H54 (cell line): ENCODE measurements at regions not wholly inside any gene's neighbourhood (a gene's known extent, or its start where the extent isn't known, plus 50 kb on each side); places are given as distances from the start of the nearest gene placed in this dataset.
"Not testable (repeated sequence)": the region's sequence is repeated elsewhere in the genome, so short reads cannot be mapped to it uniquely, and the experiment has no call there.

ENCODE experiments used
- DNase-seq: peaks from one replicate; pipeline ENCODE4 v3.0.0; 2011; ENCODE audit warnings: low spot score, mixed read lengths; ENCODE audit not compliant: insufficient read length
- FAIRE-seq: peaks from 3 replicates; lab custom pipeline; 2011; peaks lifted over from hg19 to GRCh38; lab: Jason Lieb, UNC
- POLR2A ChIP-seq: IDR thresholded peaks from 2 replicates; pipeline ENCODE4 v1.6.1; 2011; ENCODE audit warnings: low read depth, mild to moderate bottlenecking, low read length

DNA sequence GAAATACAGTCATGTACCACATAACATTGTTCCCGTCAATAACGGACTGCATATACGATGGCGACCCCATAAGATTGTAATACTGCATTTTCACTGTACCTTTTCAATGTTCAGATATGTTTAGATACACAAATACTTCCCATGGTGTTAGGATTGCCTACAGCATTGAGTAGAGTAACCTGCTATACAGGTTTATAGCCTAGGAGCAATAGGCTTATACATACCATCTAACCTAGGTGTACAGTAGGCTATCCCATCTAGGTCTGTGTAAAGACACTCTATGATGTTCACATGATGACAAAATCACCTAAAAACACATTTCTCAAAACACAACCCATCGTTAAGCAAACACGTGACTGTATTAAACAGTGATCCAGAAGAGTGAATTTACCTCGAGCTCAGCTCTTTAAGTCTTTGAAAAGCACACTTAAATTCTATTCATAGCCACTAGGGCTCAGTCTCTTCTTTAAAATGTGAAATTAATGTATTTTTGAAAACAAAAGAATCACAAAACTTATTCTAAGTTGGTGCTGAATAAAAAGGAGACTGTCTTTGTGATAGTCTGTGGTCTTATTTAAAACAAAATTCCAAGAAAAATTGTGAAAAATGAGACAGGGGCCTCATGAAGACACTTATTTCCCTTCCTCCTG lies 239.1 kb upstream of the ARID2 start:
- FAIRE-seq (peak; percentile 23), DNase-seq (no peak)
- no peak for TF ChIP-seq POLR2A

DNA sequence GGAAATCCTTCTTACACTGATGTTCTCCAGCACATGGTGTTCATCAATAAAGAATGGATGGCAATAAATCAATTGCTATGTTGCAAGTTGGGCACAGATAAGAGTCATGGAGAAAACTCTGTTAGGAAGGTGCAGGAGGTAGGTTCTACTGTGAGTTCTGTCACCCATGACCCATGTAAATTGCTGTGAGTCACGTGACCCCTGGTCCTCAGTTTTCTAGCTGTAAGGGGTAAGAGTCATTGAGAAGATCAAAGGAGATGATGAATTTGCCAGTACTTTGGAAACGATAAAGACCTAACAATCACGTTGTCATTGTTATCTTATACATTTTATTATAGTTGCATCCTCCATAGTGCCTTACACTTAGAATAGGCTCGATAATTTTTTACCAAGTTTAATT lies 235.2 kb upstream of the ARID2 start:
- DNase-seq, result no peak
- TF ChIP-seq POLR2A, result no peak

DNA sequence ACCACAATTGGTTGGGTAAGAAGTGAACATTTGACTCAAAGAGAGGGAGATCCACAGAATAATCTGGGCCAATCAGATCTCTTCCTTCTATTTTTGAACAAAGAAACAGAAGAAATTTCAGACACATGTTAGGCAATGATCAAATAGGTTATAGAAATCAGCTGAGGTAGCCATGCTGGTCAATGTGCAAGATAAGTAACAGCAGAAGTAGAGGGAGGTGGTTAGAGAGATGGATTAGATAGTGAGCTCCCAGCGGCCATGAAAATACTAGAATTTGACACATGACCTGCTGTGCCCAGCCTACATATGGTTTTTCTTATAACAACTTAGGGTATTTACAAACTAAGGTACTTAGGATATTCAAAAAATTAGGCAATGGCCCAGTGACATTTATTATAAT lies 230.9 kb upstream of the ARID2 start:
- no peak for DNase-seq
- no peak for FAIRE-seq
- no peak for TF ChIP-seq POLR2A

More for the DNA sequence above, 235.2 kb upstream of the ARID2 start:
- FAIRE-seq, result no peak

DNA sequence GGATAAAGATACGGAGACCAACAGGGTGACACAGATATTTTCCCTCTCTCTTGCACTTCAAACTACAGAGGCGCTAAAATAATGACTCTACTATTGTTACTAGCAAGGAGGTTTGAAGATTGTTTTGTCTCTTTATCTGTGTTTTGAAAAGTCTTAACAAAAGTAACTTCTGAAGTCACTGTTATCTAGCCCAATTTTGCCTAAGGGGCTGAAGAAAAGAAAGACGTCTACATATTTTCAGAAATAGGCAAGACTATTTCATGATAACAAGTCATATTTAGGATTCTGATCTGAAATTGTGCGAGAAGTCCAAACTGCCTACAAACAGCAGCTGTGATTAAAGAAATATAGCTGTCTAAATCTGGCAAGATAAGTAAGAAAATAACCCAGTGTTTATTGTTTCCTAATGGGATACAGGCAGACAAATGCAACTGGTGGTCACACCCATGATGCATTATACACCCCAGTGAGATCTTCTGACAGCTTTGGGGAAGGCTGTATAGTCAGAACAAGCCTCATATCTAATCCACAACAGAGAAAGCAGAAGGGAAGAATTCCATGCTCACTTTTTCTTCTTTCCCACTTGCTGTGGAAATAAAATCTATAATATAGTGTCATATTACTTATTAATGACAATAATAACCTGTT lies 226.9 kb upstream of the ARID2 start:
- TF ChIP-seq POLR2A, result no peak
- FAIRE-seq (no peak), DNase-seq (no peak)

DNA sequence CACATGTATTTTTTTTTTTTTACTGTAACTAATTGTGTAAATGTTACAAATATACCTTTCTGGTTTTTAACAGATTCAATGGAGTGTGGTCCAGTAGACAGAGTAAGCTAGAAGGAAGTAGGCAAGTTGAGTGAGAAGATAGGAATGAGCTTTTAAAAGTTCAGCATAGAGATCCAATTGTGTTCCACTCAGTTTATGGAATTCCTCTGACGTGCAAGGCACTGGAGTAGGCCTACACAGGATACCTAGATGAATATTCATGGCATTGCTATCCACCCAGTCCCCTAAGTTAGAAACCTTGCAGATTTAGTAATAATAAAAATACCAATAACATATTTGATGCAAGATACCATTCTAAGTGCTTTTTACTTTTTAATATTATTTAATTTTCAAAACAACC lies 225.6 kb upstream of the ARID2 start:
- no peak for TF ChIP-seq POLR2A
- FAIRE-seq, result no peak
- no peak for DNase-seq

DNA sequence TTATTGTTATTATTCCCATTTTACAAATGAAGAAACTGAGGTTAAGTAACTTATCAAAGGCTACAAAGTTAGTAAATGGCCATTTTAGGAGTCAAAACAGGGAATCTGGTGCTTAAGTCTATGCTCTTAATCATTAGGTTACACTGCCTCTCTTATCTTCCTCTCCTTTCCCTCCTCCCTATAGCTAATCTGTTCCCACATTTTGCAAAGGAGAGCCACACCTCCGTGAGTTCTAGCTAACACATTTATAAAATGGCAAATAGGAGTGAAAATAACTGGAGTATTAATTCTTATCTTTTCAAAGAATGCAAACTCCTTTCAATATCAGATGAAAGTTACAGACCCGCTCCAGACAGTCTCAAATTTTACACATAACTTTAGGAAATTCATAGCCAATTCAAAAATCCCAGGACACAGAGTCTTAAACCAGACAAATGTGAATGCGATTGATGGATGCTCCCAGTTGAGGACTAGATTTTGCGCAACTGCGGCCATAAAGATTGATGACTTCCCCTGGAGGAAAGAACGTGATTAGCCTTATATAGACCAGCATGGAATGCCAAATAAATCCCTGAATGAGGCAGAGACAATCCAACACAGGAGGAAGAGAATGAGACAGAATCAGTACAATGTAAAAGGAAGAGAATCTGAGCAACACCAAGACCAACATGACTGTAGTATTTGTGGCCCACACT lies 225.0 kb upstream of the ARID2 start:
- TF ChIP-seq POLR2A, result no peak
- no peak for FAIRE-seq
- no peak for DNase-seq

DNA sequence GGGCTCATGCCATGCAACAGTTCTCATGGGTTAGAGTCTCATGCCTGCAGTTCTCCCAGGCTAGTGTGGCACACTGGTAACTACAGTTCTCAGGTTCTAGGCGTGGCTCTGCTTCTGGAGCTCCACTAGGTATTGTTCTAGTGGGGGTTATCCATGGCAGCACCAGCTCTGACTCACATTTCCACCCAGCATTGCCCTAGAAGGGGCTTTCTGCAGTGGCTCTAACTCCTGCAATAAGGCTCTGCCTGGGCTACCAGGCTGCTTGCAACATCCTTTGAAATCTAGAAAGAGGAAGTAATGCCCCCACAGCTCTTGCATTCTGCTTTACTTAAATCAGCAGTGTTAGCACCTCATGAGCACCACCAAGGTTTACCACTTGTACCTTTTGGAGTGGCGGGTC lies 220.3 kb upstream of the ARID2 start:
- no peak for TF ChIP-seq POLR2A
- FAIRE-seq, result no peak
- no peak for DNase-seq

DNA sequence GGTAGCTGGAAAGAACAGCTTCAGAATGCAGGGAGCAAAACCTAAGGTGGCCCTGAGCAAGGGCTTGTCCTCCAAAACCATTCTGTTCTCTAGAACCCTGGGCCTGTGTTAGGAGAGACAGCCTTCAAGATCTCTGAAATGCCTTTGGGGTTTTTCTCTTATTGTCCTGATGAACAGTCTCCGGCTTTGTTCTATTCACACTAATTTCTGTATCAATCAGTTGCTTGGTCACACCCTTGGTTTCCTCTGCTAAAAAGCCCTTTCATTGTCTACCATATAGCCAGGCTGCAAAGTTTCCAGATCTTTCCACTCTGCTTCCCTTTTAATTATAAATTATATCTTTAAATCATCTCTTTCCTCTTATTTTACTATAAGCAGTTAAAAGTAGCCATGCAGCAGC lies 219.9 kb upstream of the ARID2 start:
- FAIRE-seq (no peak), DNase-seq (no peak)
- TF ChIP-seq POLR2A, result no peak

DNA sequence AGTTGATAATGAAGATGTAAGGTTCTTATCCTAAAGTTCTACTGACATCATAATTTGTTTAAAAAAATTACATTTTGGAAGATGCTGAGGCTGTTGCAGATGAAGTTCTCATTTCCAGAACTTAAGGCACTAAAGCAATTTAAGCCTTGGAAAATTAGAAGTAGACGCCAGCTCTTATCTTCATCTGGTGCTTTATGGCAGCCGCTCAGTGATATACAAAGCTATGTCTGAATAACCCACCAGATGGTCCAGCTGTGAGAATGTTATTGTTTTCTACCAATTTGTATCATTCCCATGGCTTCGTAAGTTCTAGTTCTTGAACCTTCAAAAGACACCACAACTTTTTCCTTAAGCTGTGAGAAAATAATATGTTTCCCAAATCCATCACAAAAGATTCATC lies 212.1 kb upstream of the ARID2 start:
- DNase-seq, result no peak
- no peak for TF ChIP-seq POLR2A
- FAIRE-seq, result no peak

DNA sequence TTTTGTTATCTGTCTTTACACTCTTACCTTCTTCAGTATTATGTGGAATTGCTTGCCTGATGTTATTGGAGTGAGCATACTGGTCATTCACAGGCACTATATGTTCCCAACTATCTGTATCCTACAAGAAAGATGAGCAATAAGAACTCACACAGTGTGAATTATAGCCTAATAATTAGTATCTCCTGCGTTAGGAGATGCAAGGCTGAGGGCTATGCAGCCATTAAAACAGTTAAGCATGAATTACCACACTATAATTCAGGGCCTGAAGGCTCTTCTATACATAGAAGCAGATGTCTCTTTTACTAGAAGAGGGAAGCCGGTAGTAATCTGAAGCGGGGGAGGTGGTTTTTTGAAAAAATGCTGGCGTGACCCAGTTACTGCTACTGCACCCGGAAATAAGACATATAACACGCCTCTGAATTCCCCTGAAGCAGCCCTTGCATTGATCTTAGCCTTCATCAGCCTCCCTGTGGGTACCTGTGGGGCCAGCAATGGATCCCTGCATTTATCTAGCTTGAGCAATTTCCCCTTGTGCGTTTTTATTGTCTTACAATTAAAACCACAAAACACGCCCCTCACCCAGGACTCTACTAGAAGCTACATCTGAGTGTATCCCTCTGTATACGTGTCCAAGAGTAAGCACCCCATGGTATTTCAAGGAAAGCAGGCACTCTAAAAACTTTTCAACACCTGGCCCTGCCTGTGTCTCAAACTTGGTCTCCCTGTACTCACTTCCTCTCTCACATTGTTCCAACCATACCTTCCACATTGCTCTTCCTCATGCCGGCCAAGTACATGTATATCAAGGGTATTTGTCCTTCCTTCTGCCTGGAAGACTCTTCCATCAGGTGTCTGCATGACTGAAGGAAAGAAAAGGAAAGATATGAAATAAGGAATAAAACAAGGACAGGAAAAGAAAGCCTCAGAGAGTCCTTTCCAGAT lies 210.9 kb upstream of the ARID2 start:
- no peak for TF ChIP-seq POLR2A
- DNase-seq (no peak), FAIRE-seq (no peak)

DNA sequence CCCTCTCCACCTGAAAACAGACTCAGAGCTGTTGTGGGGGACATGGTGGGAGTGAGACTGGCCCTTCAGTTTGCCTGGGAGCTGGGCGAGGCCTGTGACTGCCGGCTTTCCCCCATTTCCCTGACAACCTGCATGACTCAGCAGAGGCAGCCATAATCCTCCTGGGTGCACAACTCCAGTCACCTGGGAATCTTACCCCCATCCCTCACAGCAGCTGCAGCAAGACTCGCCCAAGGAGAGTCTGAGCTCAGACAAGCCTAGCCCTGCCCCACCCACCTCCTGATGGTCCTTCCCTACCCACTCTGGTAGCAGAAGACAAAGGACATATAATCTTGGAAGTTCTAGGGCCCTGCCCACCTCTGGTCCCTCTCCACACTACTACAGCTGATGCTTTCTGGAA lies 207.3 kb upstream of the ARID2 start:
- TF ChIP-seq POLR2A, result no peak
- DNase-seq (no peak), FAIRE-seq (no peak)

DNA sequence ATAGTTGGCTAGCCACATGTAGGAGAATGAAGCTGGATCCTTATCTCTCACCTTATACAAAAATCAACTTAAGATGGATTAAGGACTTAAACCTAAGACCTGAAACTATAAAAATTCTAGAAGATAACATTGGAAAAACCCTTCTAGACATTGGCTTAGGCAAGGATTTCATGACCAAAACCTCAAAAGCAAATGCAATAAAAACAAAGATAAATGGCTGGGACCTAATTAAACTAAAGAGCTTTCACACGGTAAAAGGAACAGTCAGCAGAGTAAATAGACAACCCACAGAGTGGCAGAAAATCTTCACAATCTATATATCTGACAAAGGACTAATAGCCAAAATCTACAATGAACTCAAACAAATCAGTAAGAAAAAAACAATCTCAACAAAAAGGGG lies 202.7 kb upstream of the ARID2 start:
- not testable (repeated sequence) for DNase-seq, FAIRE-seq

DNA sequence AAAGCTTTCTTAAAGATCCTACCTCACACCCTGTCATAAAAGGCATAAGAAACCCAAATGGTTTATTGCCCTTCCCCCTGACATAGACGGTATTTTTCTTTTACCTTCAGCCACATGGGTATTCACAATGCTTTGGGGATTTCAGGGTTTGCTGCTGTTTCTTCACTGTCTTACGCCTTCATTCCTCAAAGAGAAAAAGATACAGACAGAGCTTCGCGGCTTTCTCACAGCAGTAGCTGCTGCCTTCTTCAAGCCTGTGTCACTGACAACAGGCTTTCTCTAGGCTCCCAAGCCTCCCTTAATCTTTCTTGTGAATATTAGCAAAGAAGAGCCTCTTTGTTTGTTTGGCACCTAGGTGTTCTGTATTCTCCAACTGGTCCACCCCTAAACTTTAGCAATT lies 197.4 kb upstream of the ARID2 start:
- DNase-seq, result no peak
- TF ChIP-seq POLR2A, result no peak
- no peak for FAIRE-seq

DNA sequence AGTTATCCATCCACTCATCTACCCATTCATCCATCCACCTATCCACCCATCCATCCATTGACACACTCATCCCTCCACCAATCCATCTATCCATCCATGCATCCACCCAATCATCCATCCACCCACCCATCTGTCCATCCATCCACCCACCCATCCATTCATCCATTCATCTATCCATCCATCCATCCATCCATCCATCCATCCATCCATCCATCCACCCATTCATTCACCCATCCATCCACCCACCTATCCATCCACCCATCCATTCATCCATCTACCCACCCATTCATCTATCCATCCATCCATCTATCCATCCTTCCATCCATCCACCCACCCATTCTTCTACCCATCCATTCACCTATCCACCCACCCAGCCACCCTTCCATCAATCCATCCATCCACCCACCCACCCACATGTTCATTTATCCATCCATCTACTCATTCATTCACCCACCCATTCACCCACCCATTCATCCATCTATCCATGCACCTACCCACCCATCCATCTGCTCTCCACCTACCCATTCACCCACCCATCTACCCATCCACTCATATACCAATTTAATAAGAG lies 193.8 kb upstream of the ARID2 start:
- FAIRE-seq (no peak), DNase-seq (no peak)
- TF ChIP-seq POLR2A, result no peak
